ENCODE measurements at regions not wholly inside any gene's neighbourhood (a gene's known extent, or its start where the extent isn't known, plus 50 kb on each side); places are given as distances from the start of the nearest gene placed in this dataset.

- DNase-seq (ENCODE audit: insufficient read length, low spot score) (no peak), FAIRE-seq (no peak)
- TF ChIP-seq TAF1 (IDR thresholded peaks at IDR 0.05; ENCODE audit: low read depth, low read length): no peak
Measured at GRCh38 chr3:13171704-13172643, 98.7 kb upstream of the IQSEC1 start.

- FAIRE-seq: no peak
- TF ChIP-seq POLR2AphosphoS5 (IDR thresholded peaks at IDR 0.05; ENCODE audit: low read depth, low read length): no peak
- no peak for TF ChIP-seq PAX5 (IDR thresholded peaks at IDR 0.05; ENCODE audit: insufficient read depth, low read length, severe bottlenecking)
- TF ChIP-seq POU2F2 (IDR thresholded peaks at IDR 0.05; ENCODE audit: low read depth, low read length): no peak
- no peak for TF ChIP-seq TAF1 (IDR thresholded peaks at IDR 0.05; ENCODE audit: low read depth, low read length)
- no peak for TF ChIP-seq POLR2A (IDR thresholded peaks at IDR 0.05; ENCODE audit: low read depth, low read length)
- TF ChIP-seq SPI1 (IDR thresholded peaks at IDR 0.05; ENCODE audit: low read depth, low read length): no peak
- DNase-seq (ENCODE audit: insufficient read length, low spot score): no peak
Measured at GRCh38 chr3:13170317-13170716, 97.1 kb upstream of the IQSEC1 start.

GRCh38 chr3:13168391-13168790, 95.2 kb upstream of the IQSEC1 start:
- TF ChIP-seq POU2F2 (IDR thresholded peaks at IDR 0.05; ENCODE audit: low read depth, low read length): no peak
- no peak for TF ChIP-seq POLR2A (IDR thresholded peaks at IDR 0.05; ENCODE audit: low read depth, low read length)
- TF ChIP-seq PAX5 (IDR thresholded peaks at IDR 0.05; ENCODE audit: insufficient read depth, low read length, severe bottlenecking): no peak
- no peak for TF ChIP-seq SPI1 (IDR thresholded peaks at IDR 0.05; ENCODE audit: low read depth, low read length)
- no peak for TF ChIP-seq TAF1 (IDR thresholded peaks at IDR 0.05; ENCODE audit: low read depth, low read length)
- no peak for TF ChIP-seq POLR2AphosphoS5 (IDR thresholded peaks at IDR 0.05; ENCODE audit: low read depth, low read length)
- no peak for FAIRE-seq
- DNase-seq (ENCODE audit: insufficient read length, low spot score): no peak

GRCh38 chr3:13167829-13168228, 94.6 kb upstream of the IQSEC1 start:
- FAIRE-seq (no peak), DNase-seq (ENCODE audit: insufficient read length, low spot score) (no peak)
- TF ChIP-seq POU2F2 (IDR thresholded peaks at IDR 0.05; ENCODE audit: low read depth, low read length) (no peak), PAX5 (IDR thresholded peaks at IDR 0.05; ENCODE audit: insufficient read depth, low read length, severe bottlenecking) (no peak), POLR2A (IDR thresholded peaks at IDR 0.05; ENCODE audit: low read depth, low read length) (no peak), POLR2AphosphoS5 (IDR thresholded peaks at IDR 0.05; ENCODE audit: low read depth, low read length) (no peak), SPI1 (IDR thresholded peaks at IDR 0.05; ENCODE audit: low read depth, low read length) (no peak), TAF1 (IDR thresholded peaks at IDR 0.05; ENCODE audit: low read depth, low read length) (no peak)

GRCh38 chr3:13167064-13167743, 94.0 kb upstream of the IQSEC1 start:
- TF ChIP-seq TAF1 (IDR thresholded peaks at IDR 0.05; ENCODE audit: low read depth, low read length) (no peak), POLR2AphosphoS5 (IDR thresholded peaks at IDR 0.05; ENCODE audit: low read depth, low read length) (no peak), POLR2A (IDR thresholded peaks at IDR 0.05; ENCODE audit: low read depth, low read length) (no peak), POU2F2 (IDR thresholded peaks at IDR 0.05; ENCODE audit: low read depth, low read length) (no peak), PAX5 (IDR thresholded peaks at IDR 0.05; ENCODE audit: insufficient read depth, low read length, severe bottlenecking) (no peak), SPI1 (IDR thresholded peaks at IDR 0.05; ENCODE audit: low read depth, low read length) (no peak)
- FAIRE-seq: no peak
- DNase-seq (ENCODE audit: insufficient read length, low spot score): no peak

- TF ChIP-seq POU2F2 (IDR thresholded peaks at IDR 0.05; ENCODE audit: low read depth, low read length) (no peak), POLR2AphosphoS5 (IDR thresholded peaks at IDR 0.05; ENCODE audit: low read depth, low read length) (no peak), POLR2A (IDR thresholded peaks at IDR 0.05; ENCODE audit: low read depth, low read length) (no peak), TAF1 (IDR thresholded peaks at IDR 0.05; ENCODE audit: low read depth, low read length) (no peak), PAX5 (IDR thresholded peaks at IDR 0.05; ENCODE audit: insufficient read depth, low read length, severe bottlenecking) (no peak), SPI1 (IDR thresholded peaks at IDR 0.05; ENCODE audit: low read depth, low read length) (no peak)
- FAIRE-seq: no peak
- DNase-seq (ENCODE audit: insufficient read length, low spot score): no peak
Measured at GRCh38 chr3:13166243-13167063, 93.2 kb upstream of the IQSEC1 start.

- no peak for FAIRE-seq
- TF ChIP-seq POLR2A (IDR thresholded peaks at IDR 0.05; ENCODE audit: low read depth, low read length) (no peak), PAX5 (IDR thresholded peaks at IDR 0.05; ENCODE audit: insufficient read depth, low read length, severe bottlenecking) (no peak), POLR2AphosphoS5 (IDR thresholded peaks at IDR 0.05; ENCODE audit: low read depth, low read length) (no peak), SPI1 (IDR thresholded peaks at IDR 0.05; ENCODE audit: low read depth, low read length) (no peak), POU2F2 (IDR thresholded peaks at IDR 0.05; ENCODE audit: low read depth, low read length) (no peak), TAF1 (IDR thresholded peaks at IDR 0.05; ENCODE audit: low read depth, low read length) (no peak)
Measured at GRCh38 chr3:13165576-13165975, 92.3 kb upstream of the IQSEC1 start.

GRCh38 chr3:13164893-13165492, 91.8 kb upstream of the IQSEC1 start:
- FAIRE-seq (no peak), DNase-seq (ENCODE audit: insufficient read length, low spot score) (no peak)
- TF ChIP-seq SPI1 (IDR thresholded peaks at IDR 0.05; ENCODE audit: low read depth, low read length): no peak
- TF ChIP-seq PAX5 (IDR thresholded peaks at IDR 0.05; ENCODE audit: insufficient read depth, low read length, severe bottlenecking): no peak
- no peak for TF ChIP-seq POLR2A (IDR thresholded peaks at IDR 0.05; ENCODE audit: low read depth, low read length)
- TF ChIP-seq POLR2AphosphoS5 (IDR thresholded peaks at IDR 0.05; ENCODE audit: low read depth, low read length): no peak
- no peak for TF ChIP-seq TAF1 (IDR thresholded peaks at IDR 0.05; ENCODE audit: low read depth, low read length)
- TF ChIP-seq POU2F2 (IDR thresholded peaks at IDR 0.05; ENCODE audit: low read depth, low read length): no peak

More at GRCh38 chr3:13165576-13165975, 92.3 kb upstream of the IQSEC1 start:
- no peak for DNase-seq (ENCODE audit: insufficient read length, low spot score)
